ENCODE measurements at regions not wholly inside any gene's neighbourhood (a gene's known extent, or its start where the extent isn't known, plus 50 kb on each side); places are given as distances from the start of the nearest gene placed in this dataset.
"Not testable (repeated sequence)": the region's sequence is repeated elsewhere in the genome, so short reads cannot be mapped to it uniquely, and the experiment has no call there.

DNA sequence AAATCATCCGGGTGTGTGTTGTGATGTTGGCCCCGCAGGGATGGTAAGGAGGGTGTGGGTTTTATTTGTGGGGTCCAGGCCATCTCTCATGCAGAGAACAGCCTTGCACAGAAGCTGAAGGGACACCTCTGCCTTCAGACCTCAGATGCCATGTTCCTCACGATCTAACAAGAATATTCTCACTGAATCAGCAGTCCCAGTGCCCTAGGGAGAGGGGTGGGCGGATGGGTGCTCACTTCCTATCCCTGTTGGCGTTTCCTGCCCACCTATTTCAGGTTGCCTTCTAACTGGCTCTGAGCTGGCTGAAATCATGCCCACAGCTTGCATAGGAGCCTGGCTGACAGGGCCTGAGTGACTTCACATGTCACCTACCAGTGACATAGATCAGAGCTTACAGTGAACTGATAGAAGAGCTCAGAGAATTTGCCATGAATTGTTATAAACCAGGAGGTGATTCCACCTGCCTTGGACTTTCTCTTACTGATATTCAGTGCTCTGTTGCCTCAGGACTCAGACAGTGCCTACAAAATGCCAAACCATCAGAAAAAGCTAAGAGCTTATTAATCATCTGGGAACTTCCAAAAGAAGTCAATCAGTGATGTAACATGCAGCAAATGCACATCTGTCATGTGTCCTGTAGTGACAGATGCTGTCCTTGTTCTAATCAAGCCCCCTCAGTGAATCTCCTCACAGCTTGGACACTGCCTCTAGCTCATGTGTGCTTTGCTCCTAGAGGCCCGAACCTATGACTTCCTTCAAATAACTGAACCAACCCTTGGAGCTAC, 186.8 kb upstream of the ADRA1D start:
- no peak for DNase-seq (ENCODE audit: low read depth in 2 of 2)

- no peak for DNase-seq (ENCODE audit: low read depth in 2 of 2)
Observed at GRCh38 chr20:4435225-4435624, 186.1 kb upstream of the ADRA1D start.

DNA sequence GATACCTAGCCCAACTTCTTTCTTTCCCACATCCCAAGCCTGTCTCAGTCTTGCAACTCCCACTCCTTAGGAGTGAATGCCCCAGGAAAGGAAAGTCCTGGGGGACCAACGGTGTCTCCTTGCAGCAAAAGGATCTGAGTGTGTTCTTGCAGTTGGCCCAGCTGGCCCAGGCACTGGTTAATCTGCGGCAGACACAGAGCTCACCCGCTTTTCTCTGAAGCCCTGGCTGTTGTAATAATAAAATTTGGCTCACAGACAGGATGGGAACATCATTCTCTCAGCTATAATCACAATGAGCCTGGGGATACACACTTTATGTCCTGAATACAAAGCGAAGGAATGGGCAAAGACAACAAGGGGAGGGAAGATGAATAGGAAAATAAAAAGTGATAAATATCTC, 185.6 kb upstream of the ADRA1D start:
- DNase-seq (ENCODE audit: low read depth in 2 of 2) = no peak

DNA sequence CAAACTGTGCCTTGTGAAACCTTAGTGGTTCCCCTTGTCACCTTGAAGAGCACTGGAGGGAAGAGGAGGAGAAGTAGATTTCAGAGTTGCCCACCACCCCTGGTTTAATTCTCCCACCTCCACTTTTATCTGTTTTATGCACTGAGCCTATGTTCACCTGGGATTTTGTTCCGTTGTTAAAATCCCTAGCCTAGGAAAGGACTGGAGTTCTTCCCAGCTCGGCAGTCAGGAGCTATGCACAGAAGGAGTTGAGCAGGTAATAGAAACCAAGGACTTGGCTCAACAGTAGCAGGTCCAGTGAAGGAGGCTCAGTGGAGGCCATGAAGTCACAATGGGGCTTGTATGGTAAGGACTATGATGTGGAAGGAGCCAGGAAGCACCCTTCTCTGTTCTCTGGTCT, 182.4 kb upstream of the ADRA1D start:
- DNase-seq (ENCODE audit: low read depth in 2 of 2) = no peak

DNA sequence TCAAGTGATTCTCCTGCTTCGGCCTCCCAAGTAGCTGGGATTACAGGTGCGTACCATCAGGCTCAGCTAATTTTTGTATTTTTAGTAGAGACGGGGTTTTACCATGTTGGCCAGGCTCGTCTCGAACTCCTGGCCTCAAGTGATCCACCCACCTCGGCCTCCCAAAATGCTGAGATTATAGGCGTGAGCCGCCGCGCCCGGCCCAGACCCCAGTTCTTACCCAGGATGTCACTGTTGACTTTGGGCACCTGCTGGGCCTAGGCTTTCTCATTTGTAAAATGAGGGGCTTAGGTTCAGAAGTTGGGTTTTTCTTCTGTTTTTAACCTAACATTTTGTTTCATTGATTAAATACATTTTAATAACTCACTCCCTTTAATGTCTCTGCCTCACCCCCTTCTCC, 181.7 kb upstream of the ADRA1D start:
- not testable (repeated sequence) for DNase-seq (ENCODE audit: low read depth in 2 of 2)

- no peak for DNase-seq (ENCODE audit: low read depth in 2 of 2)
Observed at GRCh38 chr20:4427940-4428586, 179.0 kb upstream of the ADRA1D start.

GRCh38 chr20:4418141-4418540, 169.1 kb upstream of the ADRA1D start:
- DNase-seq (ENCODE audit: low read depth in 2 of 2) = no peak

- no peak for DNase-seq (ENCODE audit: low read depth in 2 of 2)
Observed at GRCh38 chr20:4415281-4415680, 166.2 kb upstream of the ADRA1D start.

DNA sequence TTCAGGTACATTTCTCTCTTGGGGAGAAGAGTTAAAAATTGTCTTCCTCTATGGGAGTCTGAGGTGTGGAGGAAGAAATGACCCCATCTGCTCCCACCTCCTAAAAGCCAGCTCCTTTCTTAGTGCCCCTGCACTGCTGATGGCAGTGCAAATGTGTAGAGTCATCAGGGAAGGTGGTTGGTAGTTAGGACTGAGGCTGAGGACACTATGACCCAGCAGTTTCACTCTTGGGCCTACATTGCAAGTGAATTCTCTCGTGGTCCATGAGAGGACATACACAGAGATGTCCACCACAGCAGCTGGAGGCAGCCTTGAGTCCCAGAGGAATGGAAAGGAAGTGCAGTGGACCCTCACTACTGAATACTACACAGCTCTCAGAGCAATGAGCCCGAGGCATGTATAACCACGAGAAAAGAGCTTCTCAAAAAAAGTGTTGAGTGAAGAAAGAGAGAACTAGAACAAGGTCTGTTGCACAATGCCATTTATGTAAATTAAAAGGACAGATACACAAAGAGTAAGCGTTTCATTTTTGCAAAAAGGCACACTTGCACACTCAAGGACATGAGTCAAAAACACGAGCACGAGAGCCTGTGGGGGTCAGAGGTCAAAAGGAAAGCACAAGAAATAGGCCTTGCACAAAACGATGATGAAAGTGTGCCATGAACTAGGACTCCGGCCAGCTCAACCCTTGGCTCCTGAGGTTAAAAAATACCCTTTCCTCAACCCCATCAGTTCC, 164.4 kb upstream of the ADRA1D start:
- no peak for DNase-seq (ENCODE audit: low read depth in 2 of 2)

GRCh38 chr20:4412216-4412615, 163.1 kb upstream of the ADRA1D start:
- no peak for DNase-seq (ENCODE audit: low read depth in 2 of 2)

GRCh38 chr20:4411744-4412143, 162.7 kb upstream of the ADRA1D start:
- DNase-seq (ENCODE audit: low read depth in 2 of 2) = no peak

DNA sequence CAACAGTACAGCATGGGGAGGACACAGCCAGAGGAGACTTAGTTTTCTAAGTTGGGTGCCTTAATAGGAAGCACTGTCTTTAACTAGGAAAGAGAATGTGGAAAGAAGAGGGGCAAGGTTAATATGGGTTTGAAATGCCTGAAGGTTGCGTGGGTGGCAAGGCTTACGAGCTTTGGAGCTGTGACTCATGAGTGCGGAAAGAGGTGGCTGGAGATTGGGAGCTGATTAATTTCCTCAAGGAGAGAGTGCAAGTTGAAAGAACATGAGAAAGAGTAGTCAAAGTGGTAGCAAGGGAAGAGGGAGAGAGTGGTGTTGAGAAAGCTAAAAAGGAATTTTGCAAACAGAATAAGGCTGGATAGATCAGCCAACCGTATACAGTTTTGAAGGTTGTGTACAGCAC, 157.5 kb upstream of the ADRA1D start:
- DNase-seq (ENCODE audit: low read depth in 2 of 2) = peak in 1 of 2 donors; percentile 67

DNA sequence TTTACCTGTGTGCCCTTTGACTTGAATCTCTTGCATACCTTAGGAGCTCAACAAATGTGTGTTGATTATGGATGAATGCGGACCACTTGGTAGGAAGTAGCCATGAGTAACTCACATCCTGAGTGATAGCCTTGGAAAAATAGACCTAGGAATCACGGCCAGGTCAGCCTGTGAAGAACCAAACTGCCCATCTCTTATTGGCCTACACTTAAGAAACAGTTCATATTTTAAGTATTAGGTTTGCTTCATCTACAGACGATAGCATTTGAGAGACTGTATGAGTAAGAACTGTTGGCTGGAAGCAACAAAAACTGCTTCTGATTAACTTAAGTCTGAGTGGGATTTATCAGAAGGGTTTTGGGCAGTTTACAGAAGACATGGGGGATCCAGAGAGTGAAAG, 152.5 kb upstream of the ADRA1D start:
- peak in 1 of 2 donors; percentile 58 for DNase-seq (ENCODE audit: low read depth in 2 of 2)

DNA sequence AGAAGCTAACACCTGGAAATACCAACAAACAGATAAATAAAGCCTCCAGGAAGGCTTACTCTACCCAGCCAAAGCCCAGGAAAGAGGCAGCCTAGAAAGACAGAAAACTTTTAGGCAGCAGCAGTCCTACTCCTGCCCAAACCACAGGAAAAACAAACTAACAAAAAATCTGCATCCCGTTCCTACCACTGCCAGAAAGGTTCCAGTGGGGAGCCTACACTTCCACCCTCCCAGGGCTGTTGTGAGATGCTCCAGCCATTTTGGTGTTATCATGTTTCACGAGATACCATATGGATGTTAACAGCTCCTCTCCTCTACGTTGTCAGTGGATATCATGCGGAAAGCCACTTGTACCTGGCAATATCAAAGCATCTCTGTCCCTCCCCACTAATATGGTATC, 135.9 kb upstream of the ADRA1D start:
- no peak for DNase-seq (ENCODE audit: low read depth in 2 of 2)

- DNase-seq (ENCODE audit: low read depth in 2 of 2) = no peak
Observed at GRCh38 chr20:4383961-4384360, 134.9 kb upstream of the ADRA1D start.

- peak in 1 of 2 donors; percentile 55 for DNase-seq (ENCODE audit: low read depth in 2 of 2)
Observed at GRCh38 chr20:4375881-4376280, 126.8 kb upstream of the ADRA1D start.

GRCh38 chr20:4373454-4373853, 124.4 kb upstream of the ADRA1D start:
- no peak for DNase-seq (ENCODE audit: low read depth in 2 of 2)

DNA sequence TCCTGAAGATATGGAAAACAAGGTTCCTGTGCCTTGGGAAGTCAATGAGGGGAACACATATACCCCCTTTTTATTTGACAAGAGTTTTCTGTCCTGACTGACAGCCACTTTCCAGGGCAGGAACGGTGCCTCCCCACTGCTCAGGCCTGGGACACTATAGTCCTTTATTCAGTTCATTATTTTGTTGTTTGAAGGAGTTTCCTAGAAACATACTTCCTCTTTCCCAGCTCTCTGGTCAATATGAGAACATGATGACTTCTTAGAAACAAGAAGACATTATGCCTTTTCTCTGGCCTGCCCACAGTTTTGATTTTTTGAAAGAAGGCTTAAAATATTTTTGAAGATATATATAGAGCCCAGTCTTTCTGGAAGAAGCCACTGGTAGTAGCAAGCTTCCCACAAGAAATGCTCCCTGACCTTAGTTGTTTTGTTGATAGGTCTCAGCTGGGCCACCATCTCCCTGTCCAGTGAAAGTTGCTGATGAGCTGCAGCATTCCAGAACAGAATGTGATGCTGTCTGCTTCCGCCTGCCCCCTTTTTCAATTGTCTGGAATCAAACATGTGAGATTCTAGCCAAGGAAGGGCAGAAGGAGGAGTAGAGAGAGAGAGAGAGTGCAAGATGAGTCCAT, 122.7 kb upstream of the ADRA1D start:
- peak in 1 of 2 donors; percentile 3 for DNase-seq (ENCODE audit: low read depth in 2 of 2)

GRCh38 chr20:4370851-4371250, 121.8 kb upstream of the ADRA1D start:
- no peak for DNase-seq (ENCODE audit: low read depth in 2 of 2)

GRCh38 chr20:4369798-4370124, 120.7 kb upstream of the ADRA1D start:
- peak; percentile 84 to 88 for DNase-seq (ENCODE audit: low read depth in 2 of 2)

DNA sequence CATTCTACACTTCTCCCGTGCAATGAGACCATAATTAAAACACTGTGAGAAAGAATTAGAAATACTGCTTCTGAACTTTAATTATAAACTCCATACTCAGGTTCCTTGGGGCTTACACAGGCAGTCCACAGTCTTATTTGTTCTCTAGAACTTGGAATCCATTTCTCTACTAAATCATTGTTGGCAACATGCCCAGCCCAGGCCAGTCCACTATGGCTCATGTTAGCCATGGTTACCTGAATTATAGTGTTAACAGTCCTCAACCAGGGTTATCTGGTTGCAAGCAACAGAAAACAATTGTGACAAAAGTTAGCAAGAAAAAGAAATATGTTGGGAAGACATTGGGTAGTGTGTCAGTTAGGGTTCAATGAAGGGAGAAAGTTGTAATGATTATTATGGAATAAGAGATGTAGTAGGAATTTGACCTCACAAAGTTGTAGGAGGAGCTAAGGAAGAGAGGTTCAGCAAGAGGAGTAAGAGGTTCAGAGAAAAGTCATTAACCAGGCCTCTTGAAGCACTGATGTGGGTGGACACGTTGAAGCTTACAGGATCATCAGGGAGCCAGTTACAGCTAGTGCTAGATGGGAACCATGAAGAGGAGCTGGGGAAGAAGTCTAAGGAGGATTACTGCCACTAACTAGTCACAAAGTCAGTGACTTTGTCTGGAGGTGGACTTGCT, 120.2 kb upstream of the ADRA1D start:
- peak; percentile 43 to 61 for DNase-seq (ENCODE audit: low read depth in 2 of 2)

GRCh38 chr20:4366076-4366475, 117.0 kb upstream of the ADRA1D start:
- DNase-seq (ENCODE audit: low read depth in 2 of 2) = no peak

Measured in lung microvascular endothelial cell (primary cell).